Astrocyte (in vitro differentiated cells and primary cell): ENCODE measurements at regions not wholly inside any gene's neighbourhood (a gene's known extent, or its start where the extent isn't known, plus 50 kb on each side); places are given as distances from the start of the nearest gene placed in this dataset.

Source experiments
- DNase-seq: peaks from one replicate; pipeline ENCODE4 v3.0.0-alpha.2; 2010; ENCODE audit warnings: low read depth
- FAIRE-seq: peaks from 2 replicates; lab custom pipeline; 2011; peaks lifted over from hg19 to GRCh38; lab: Jason Lieb, UNC
- H2AFZ ChIP-seq: 2 replicates; pipeline ENCODE4 v1.6.0; 2012; ENCODE audit warnings: low read depth, low read length, inconsistent platforms
- H3K27ac ChIP-seq: 2 replicates; pipeline ENCODE4 v1.5.1; 2011; ENCODE audit warnings: low read depth, low read length, inconsistent platforms
- H3K27me3 ChIP-seq: 2 replicates; pipeline ENCODE4 v1.6.0; 2011; ENCODE audit warnings: low read length, inconsistent platforms; ENCODE audit not compliant: insufficient read depth
- H3K36me3 ChIP-seq: 2 replicates; pipeline ENCODE4 v1.5.1; 2011; ENCODE audit warnings: low read length, inconsistent platforms; ENCODE audit not compliant: insufficient read depth
- H3K4me1 ChIP-seq: 2 replicates; pipeline ENCODE4 v1.5.1; 2011; ENCODE audit warnings: low read length, inconsistent platforms; ENCODE audit not compliant: insufficient read depth
- H3K4me2 ChIP-seq: 2 replicates; pipeline ENCODE4 v1.6.0; 2012; ENCODE audit warnings: low read length, inconsistent platforms
- H3K4me3 ChIP-seq: 2 replicates; pipeline ENCODE4 v1.5.1; 2011; ENCODE audit warnings: low read depth, mild to moderate bottlenecking, low read length, inconsistent platforms; ENCODE audit not compliant: insufficient read depth
- H3K79me2 ChIP-seq: 2 replicates; pipeline ENCODE4 v1.6.0; 2012; ENCODE audit warnings: mild to moderate bottlenecking, low read length, inconsistent platforms; ENCODE audit not compliant: insufficient read depth
- H3K9ac ChIP-seq: 2 replicates; pipeline ENCODE4 v1.6.0; 2012; ENCODE audit warnings: mild to moderate bottlenecking, low read length, inconsistent platforms
- H3K9me3 ChIP-seq: 2 replicates; pipeline ENCODE4 v1.5.1; 2012; ENCODE audit warnings: low read depth, mild to moderate bottlenecking, low read length, inconsistent platforms; ENCODE audit not compliant: insufficient read depth
- H4K20me1 ChIP-seq: 2 replicates; pipeline ENCODE4 v1.6.0; 2012; ENCODE audit warnings: low read length, inconsistent platforms; ENCODE audit not compliant: insufficient read depth
- H3K27ac Mint-ChIP-seq: one replicate; pipeline ENCODE4 v1.8.0; 2021; ENCODE audit warnings: mild to moderate bottlenecking, mixed read lengths; ENCODE audit not compliant: unreplicated experiment
- H3K27me3 Mint-ChIP-seq: one replicate; pipeline ENCODE4 v1.8.0; 2021; ENCODE audit warnings: low read depth, mixed read lengths; ENCODE audit not compliant: unreplicated experiment
- H3K36me3 Mint-ChIP-seq: one replicate; pipeline ENCODE4 v1.8.0; 2021; ENCODE audit warnings: low read depth, mixed read lengths; ENCODE audit not compliant: unreplicated experiment
- H3K4me1 Mint-ChIP-seq: one replicate; pipeline ENCODE4 v1.8.0; 2021; ENCODE audit warnings: low read depth, mixed read lengths; ENCODE audit not compliant: unreplicated experiment
- H3K4me3 Mint-ChIP-seq: one replicate; pipeline ENCODE4 v1.8.0; 2021; ENCODE audit warnings: mild to moderate bottlenecking, moderate library complexity, mixed read lengths; ENCODE audit not compliant: unreplicated experiment
- H3K9me3 Mint-ChIP-seq: one replicate; pipeline ENCODE4 v1.8.0; 2021; ENCODE audit warnings: mild to moderate bottlenecking, mixed read lengths; ENCODE audit not compliant: unreplicated experiment
- CTCF ChIP-seq: IDR thresholded peaks from 2 replicates; pipeline ENCODE4 v1.5.1; 2011; ENCODE audit warnings: low read depth, mild to moderate bottlenecking, inconsistent platforms, low read length, moderate library complexity; ENCODE audit not compliant: insufficient read depth
- EZH2 ChIP-seq: IDR thresholded peaks from 2 replicates; pipeline ENCODE4 v1.6.1; 2012; ENCODE audit warnings: mild to moderate bottlenecking, low read length, inconsistent platforms; ENCODE audit not compliant: insufficient read depth

GRCh38 chr18:28808373-28808772 is 631.4 kb upstream of the CDH2 start:
- Mint-ChIP-seq H3K36me3 (no peaks in the 10 kb centered on the region), H3K4me3 (no peak overlapping the region), H3K27ac (no peak overlapping the region), H3K4me1 (peaks cover 7% of the 10 kb centered on the region), H3K27me3 (no peaks in the 10 kb centered on the region), H3K9me3 (peaks cover 5% of the 10 kb centered on the region)
- no peak overlapping the region for H3K9ac ChIP-seq
- H3K27me3 ChIP-seq: no peaks in the 10 kb centered on the region
- H3K4me3 ChIP-seq: no peak overlapping the region
- H3K79me2 ChIP-seq: no peaks in the 10 kb centered on the region
- DNase-seq: no peak
- no peak overlapping the region for H3K4me2 ChIP-seq
- no peak for FAIRE-seq
- no peak for TF ChIP-seq EZH2
- TF ChIP-seq CTCF: no peak
- H4K20me1 ChIP-seq: no peaks in the 10 kb centered on the region
- no peak overlapping the region for H2AFZ ChIP-seq
- H3K27ac ChIP-seq: no peak overlapping the region
- no peaks in the 10 kb centered on the region for H3K9me3 ChIP-seq
- no peaks in the 10 kb centered on the region for H3K36me3 ChIP-seq
- no peaks in the 10 kb centered on the region for H3K4me1 ChIP-seq

- FAIRE-seq (no peak), DNase-seq (no peak)
- Mint-ChIP-seq H3K27me3 (no peaks in the 10 kb centered on the region), H3K27ac (no peak overlapping the region), H3K9me3 (peaks cover 5% of the 10 kb centered on the region), H3K4me3 (no peak overlapping the region), H3K36me3 (no peaks in the 10 kb centered on the region), H3K4me1 (peaks cover 22% of the 10 kb centered on the region)
- Histone ChIP-seq H3K36me3 (no peaks in the 10 kb centered on the region), H3K4me3 (no peak overlapping the region), H4K20me1 (no peaks in the 10 kb centered on the region), H3K9ac (no peak overlapping the region), H3K27ac (no peak overlapping the region), H3K4me1 (peaks cover 15% of the 10 kb centered on the region), H3K79me2 (no peaks in the 10 kb centered on the region), H3K4me2 (no peak overlapping the region), H2AFZ (no peak overlapping the region), H3K27me3 (no peaks in the 10 kb centered on the region), H3K9me3 (no peaks in the 10 kb centered on the region)
- no peak for TF ChIP-seq EZH2
- no peak for TF ChIP-seq CTCF
These were observed 628.6 kb upstream of the CDH2 start for GRCh38 chr18:28805491-28805890.

- Histone ChIP-seq H3K27me3 (no peaks in the 10 kb centered on the region), H3K4me1 (peaks cover 15% of the 10 kb centered on the region), H3K27ac (no peak overlapping the region), H3K9me3 (no peaks in the 10 kb centered on the region), H4K20me1 (no peaks in the 10 kb centered on the region), H3K36me3 (no peaks in the 10 kb centered on the region), H3K4me3 (no peak overlapping the region), H3K9ac (no peak overlapping the region), H2AFZ (no peak overlapping the region), H3K4me2 (no peak overlapping the region), H3K79me2 (no peaks in the 10 kb centered on the region)
- FAIRE-seq (no peak), DNase-seq (no peak)
- no peak overlapping the region for H3K4me3 Mint-ChIP-seq
- no peak for TF ChIP-seq CTCF
- no peak overlapping the region for H3K27ac Mint-ChIP-seq
- H3K9me3 Mint-ChIP-seq: peaks cover 5% of the 10 kb centered on the region
- H3K27me3 Mint-ChIP-seq: no peaks in the 10 kb centered on the region
- H3K4me1 Mint-ChIP-seq: peaks cover 22% of the 10 kb centered on the region
- H3K36me3 Mint-ChIP-seq: no peaks in the 10 kb centered on the region
These were observed 627.7 kb upstream of the CDH2 start for GRCh38 chr18:28804512-28805202.
